Vagina (tissue), 2 donors: ENCODE measurements at regions not wholly inside any gene's neighbourhood (a gene's known extent, or its start where the extent isn't known, plus 50 kb on each side); places are given as distances from the start of the nearest gene placed in this dataset.
"Not testable (repeated sequence)": the region's sequence is repeated elsewhere in the genome, so short reads cannot be mapped to it uniquely, and the experiment has no call there.

ENCODE experiments used
- CTCF ChIP-seq, 3 experiments: fragments of 450-650 bp in 2 of 3; fragments of 200-600 bp in 1 of 3; sonication (generic) in 1 of 3; IDR thresholded peaks; one replicate each; pipeline ENCODE4 v1.5.1; 2017 to 2019; ENCODE audit warnings: antibody characterized with exemption in 3 of 3, mild to moderate bottlenecking in 2 of 3, moderate library complexity in 2 of 3
- POLR2A ChIP-seq, 2 donors: fragments of 450-650 bp; IDR thresholded peaks; one replicate each; pipeline ENCODE4 v1.6.1; 2017; ENCODE audit warnings: antibody characterized with exemption in 2 of 2, mild to moderate bottlenecking in 2 of 2, moderate library complexity in 2 of 2
- POLR2AphosphoS5 ChIP-seq, 2 donors: sonication (generic); formaldehyde crosslinking; IDR thresholded peaks; one replicate each; pipeline ENCODE4 v1.9.0; 2017; ENCODE audit warnings: antibody characterized with exemption in 2 of 2, mild to moderate bottlenecking in 2 of 2, low read depth in 1 of 2; ENCODE audit not compliant: insufficient read depth in 1 of 2

GRCh38 chr5:177923189-177923588 is 72.9 kb downstream of the PROP1 start:
- not testable (repeated sequence) for TF ChIP-seq CTCF (IDR thresholded peaks at IDR 0.05); POLR2AphosphoS5 (IDR thresholded peaks at IDR 0.05; ENCODE audit: insufficient read depth in 1 of 2, low read depth in 1 of 2); POLR2A (IDR thresholded peaks at IDR 0.05)
